GM12878 (cell line): ENCODE measurements at regions not wholly inside any gene's neighbourhood (a gene's known extent, or its start where the extent isn't known, plus 50 kb on each side); places are given as distances from the start of the nearest gene placed in this dataset.

Experiments
- BRCA1 ChIP-seq: IDR thresholded peaks from 2 replicates; pipeline ENCODE4 v1.6.1; 2011; ENCODE audit warnings: low read depth, low read length, improper control_type of control experiment
- CTCF ChIP-seq, 3 experiments: IDR thresholded peaks in 2 of 3; conservative IDR thresholded peaks in 1 of 3; 2 replicates each; pipeline ENCODE4 v1.5.1; 2011; ENCODE audit warnings: low read depth in 3 of 3, low read length in 3 of 3, mild to moderate bottlenecking in 3 of 3, control low read depth in 2 of 3, moderate library complexity in 2 of 3, inconsistent platforms in 1 of 3, mixed read lengths in 1 of 3; ENCODE audit not compliant: control insufficient read depth in 2 of 3, insufficient read depth in 1 of 3; ENCODE audit errors: extremely low read depth in 1 of 3
- EP300 ChIP-seq, 2 experiments: fragments of 150-350 bp in 1 of 2; IDR thresholded peaks; 2 replicates each; pipeline ENCODE4 v1.6.1; 2011 to 2012; ENCODE audit warnings: low read depth in 2 of 2, low read length in 2 of 2, borderline replicate concordance in 1 of 2, improper control_type of control experiment in 1 of 2, inconsistent platforms in 1 of 2; ENCODE audit not compliant: control insufficient read depth in 1 of 2
- GATAD2B ChIP-seq: fragments of 450-650 bp; conservative IDR thresholded peaks from 2 replicates; pipeline ENCODE4 v1.6.1; 2017; ENCODE audit warnings: low read depth, mild to moderate bottlenecking, moderate library complexity
- POLR2A ChIP-seq: IDR thresholded peaks from 2 replicates; pipeline ENCODE4 v1.6.1; 2011; ENCODE audit warnings: low read depth, mild to moderate bottlenecking, low read length
- TARDBP ChIP-seq: IDR thresholded peaks from 2 replicates; pipeline ENCODE4 v1.6.1; 2016; ENCODE audit warnings: borderline replicate concordance

GRCh38 chr9:84563691-84564090 is 105.8 kb upstream of the NTRK2 start:
- TF ChIP-seq GATAD2B (no peak), TARDBP (no peak), CTCF (IDR thresholded peaks at IDR 0.05 in 2 of 3, conservative IDR thresholded peaks at IDR 0.05 in 1 of 3; ENCODE audit: control insufficient read depth in 2 of 3, extremely low read depth in 1 of 3, insufficient read depth in 1 of 3, low read depth in 3 of 3, low read length in 3 of 3) (no peak), BRCA1 (no peak), POLR2A (no peak), EP300 (IDR thresholded peaks at IDR 0.05; ENCODE audit: borderline replicate concordance in 1 of 2, control insufficient read depth in 1 of 2, low read depth in 2 of 2, low read length in 2 of 2) (no peak)
